H9 (cell line): ENCODE measurements at regions not wholly inside any gene's neighbourhood (a gene's known extent, or its start where the extent isn't known, plus 50 kb on each side); places are given as distances from the start of the nearest gene placed in this dataset.

Experiments
- DNase-seq: peaks from one replicate; pipeline ENCODE4 v3.0.0-alpha.2; 2017
- H2AFZ ChIP-seq: one replicate; pipeline ENCODE4 v1.6.1; 2013; ENCODE audit warnings: mild to moderate bottlenecking, low read length, control low read depth, moderate library complexity
- H2AK5ac ChIP-seq: 2 replicates; pipeline ENCODE4 v1.6.1; 2013; ENCODE audit warnings: low read length, control low read depth, mixed read lengths; ENCODE audit not compliant: insufficient read length
- H2BK120ac ChIP-seq: one replicate; pipeline ENCODE4 v1.6.1; 2013; ENCODE audit warnings: low read depth, mild to moderate bottlenecking, low read length, control low read depth, inconsistent platforms; ENCODE audit not compliant: poor library complexity, severe bottlenecking
- H2BK12ac ChIP-seq: 2 replicates; pipeline ENCODE4 v1.6.1; 2013; ENCODE audit warnings: low read length, control low read depth, mixed read lengths, low read depth; ENCODE audit not compliant: insufficient read length
- H2BK15ac ChIP-seq: 2 replicates; pipeline ENCODE4 v1.6.1; 2013; ENCODE audit warnings: low read depth, low read length, control low read depth
- H2BK20ac ChIP-seq: one replicate; pipeline ENCODE4 v1.6.1; 2013; ENCODE audit warnings: low read depth, mild to moderate bottlenecking, low read length, control low read depth, inconsistent platforms; ENCODE audit not compliant: poor library complexity, severe bottlenecking
- H2BK5ac ChIP-seq: 2 replicates; pipeline ENCODE4 v1.6.1; 2013; ENCODE audit warnings: low read length, control low read depth, mixed read lengths; ENCODE audit not compliant: insufficient read length
- H3K14ac ChIP-seq: 2 replicates; pipeline ENCODE4 v1.6.1; 2013; ENCODE audit warnings: low read length, control low read depth; ENCODE audit not compliant: insufficient read depth
- H3K18ac ChIP-seq: 2 replicates; pipeline ENCODE4 v1.6.1; 2013; ENCODE audit warnings: low read depth, mild to moderate bottlenecking, mixed read lengths, low read length, control low read depth; ENCODE audit not compliant: insufficient read length
- H3K23ac ChIP-seq: 2 replicates; pipeline ENCODE4 v1.6.1; 2013; ENCODE audit warnings: low read length, control low read depth, mixed read lengths, low read depth; ENCODE audit not compliant: insufficient read length
- H3K23me2 ChIP-seq: 2 replicates; pipeline ENCODE4 v1.6.1; 2013; ENCODE audit warnings: low read depth, mild to moderate bottlenecking, mixed read lengths, low read length, control low read depth; ENCODE audit not compliant: insufficient read length, poor library complexity, severe bottlenecking
- H3K27ac ChIP-seq: 2 replicates; pipeline ENCODE4 v1.5.1; 2013; ENCODE audit warnings: low read length, control low read depth, mixed read lengths, low read depth; ENCODE audit not compliant: insufficient read length
- H3K27me3 ChIP-seq: 2 replicates; pipeline ENCODE4 v1.6.1; 2013; ENCODE audit warnings: low read length, control low read depth, inconsistent platforms; ENCODE audit not compliant: insufficient read depth
- H3K4ac ChIP-seq: 2 replicates; pipeline ENCODE4 v1.6.1; 2013; ENCODE audit warnings: low read depth, mild to moderate bottlenecking, control low read depth, inconsistent platforms, low read length, moderate library complexity
- H3K4me1 ChIP-seq: 2 replicates; pipeline ENCODE4 v1.6.1; 2013; ENCODE audit warnings: low read length, control low read depth, inconsistent platforms; ENCODE audit not compliant: insufficient read depth
- H3K4me2 ChIP-seq: 2 replicates; pipeline ENCODE4 v1.6.1; 2013; ENCODE audit warnings: low read length, control low read depth, mixed read lengths; ENCODE audit not compliant: insufficient read length, insufficient read depth
- H3K56ac ChIP-seq: 2 replicates; pipeline ENCODE4 v1.6.1; 2013; ENCODE audit warnings: low read depth, mild to moderate bottlenecking, mixed read lengths, low read length, control low read depth; ENCODE audit not compliant: insufficient read length
- H3K79me1 ChIP-seq: 2 replicates; pipeline ENCODE4 v1.6.1; 2013; ENCODE audit warnings: low read depth, mild to moderate bottlenecking, moderate library complexity, low read length, control low read depth, inconsistent platforms; ENCODE audit not compliant: insufficient read depth, poor library complexity, severe bottlenecking
- H3K79me2 ChIP-seq: 2 replicates; pipeline ENCODE4 v1.6.1; 2013; ENCODE audit warnings: low read length, control low read depth, inconsistent platforms; ENCODE audit not compliant: insufficient read depth
- H3K9ac ChIP-seq: 2 replicates; pipeline ENCODE4 v1.6.1; 2013; ENCODE audit warnings: low read length, control low read depth, mixed read lengths; ENCODE audit not compliant: insufficient read length; ENCODE audit errors: extremely low read depth
- H3K9me3 ChIP-seq: one replicate; pipeline ENCODE4 v1.6.1; 2013; ENCODE audit warnings: low read depth, low read length, inconsistent platforms; ENCODE audit not compliant: control insufficient read depth
- H3T11ph ChIP-seq: one replicate; pipeline ENCODE4 v1.6.1; 2013; ENCODE audit warnings: mild to moderate bottlenecking, low read length, control low read depth, inconsistent platforms
- H4K20me1 ChIP-seq: one replicate; pipeline ENCODE4 v1.6.1; 2013; ENCODE audit not compliant: control insufficient read depth, insufficient read length, insufficient read depth
- H4K5ac ChIP-seq: 2 replicates; pipeline ENCODE4 v1.6.1; 2013; ENCODE audit warnings: low read depth, mild to moderate bottlenecking, mixed read lengths, low read length, control low read depth; ENCODE audit not compliant: insufficient read length
- H4K8ac ChIP-seq: replicated peaks from 2 replicates; pipeline ENCODE4 v1.6.1; 2013; ENCODE audit warnings: low read length, control low read depth, mixed read lengths, low read depth; ENCODE audit not compliant: insufficient read length
- H4K91ac ChIP-seq: 2 replicates; pipeline ENCODE4 v1.6.1; 2013; ENCODE audit warnings: low read depth, mild to moderate bottlenecking, moderate library complexity, mixed read lengths, low read length, control low read depth; ENCODE audit not compliant: insufficient read length
- H3K27ac Mint-ChIP-seq, 3 experiments: 2 replicates in 2 of 3; 3 replicates in 1 of 3; pipeline ENCODE4 v1.8.0; 2020 to 2021; ENCODE audit warnings: mixed read lengths in 3 of 3, mild to moderate bottlenecking in 1 of 3, moderate library complexity in 1 of 3
- H3K27me3 Mint-ChIP-seq: 2 replicates; pipeline ENCODE4 v1.8.0; 2021; ENCODE audit warnings: low read depth, mild to moderate bottlenecking, moderate library complexity, mixed read lengths
- H3K36me3 Mint-ChIP-seq, 3 experiments: 2 replicates in 2 of 3; 3 replicates in 1 of 3; pipeline ENCODE4 v1.8.0; 2020 to 2021; ENCODE audit warnings: low read depth in 3 of 3, mixed read lengths in 3 of 3; ENCODE audit not compliant: insufficient read depth in 1 of 3
- H3K4me1 Mint-ChIP-seq, 2 experiments: 2 replicates each; pipeline ENCODE4 v1.8.0; 2020; ENCODE audit warnings: mixed read lengths in 2 of 2
- H3K4me3 Mint-ChIP-seq, 2 experiments: 2 replicates in 1 of 2; 3 replicates in 1 of 2; pipeline ENCODE4 v1.8.0; 2020 to 2021; ENCODE audit warnings: mild to moderate bottlenecking in 2 of 2, mixed read lengths in 2 of 2, moderate library complexity in 1 of 2
- H3K9me3 Mint-ChIP-seq, 2 experiments: 2 replicates in 1 of 2; 3 replicates in 1 of 2; pipeline ENCODE4 v1.8.0; 2020; ENCODE audit warnings: mild to moderate bottlenecking in 2 of 2, mixed read lengths in 2 of 2, moderate library complexity in 1 of 2
- WGBS: extraction: QIAGEN DNeasy Blood & Tissue Kit; methylation state at CpG from one replicate; pipeline ENCODE4 v1.1.7; 2013; ENCODE audit warnings: missing lambda C conversion rate, low lambda C conversion rate, mixed read lengths; ENCODE audit not compliant: insufficient read length; ENCODE audit errors: extremely low coverage; 5-methylcytosine and 5-hydroxymethylcytosine counted together
- TF ChIP-seq, protein P1 (sequence below): fragments of 200-600 bp; sonication (generic); conservative IDR thresholded peaks from 3 replicates; pipeline ENCODE4 v1.8.0; 2021; ENCODE audit warnings: antibody characterized with exemption, mild to moderate bottlenecking

GRCh38 chr6:131418441-131418840, 154.6 kb upstream of the ARG1 start:
- Mint-ChIP-seq H3K4me3 (no peak overlapping the region), H3K9me3 (no peaks in the 10 kb centered on the region; a peak in 1 of 5 replicates), H3K27ac (no peak overlapping the region), H3K4me1 (no peaks in the 10 kb centered on the region), H3K36me3 (no peaks in the 10 kb centered on the region), H3K27me3 (no peaks in the 10 kb centered on the region)
- Histone ChIP-seq H3K4me1 (no peaks in the 10 kb centered on the region), H3K23ac (no peak overlapping the region), H3K27me3 (no peaks in the 10 kb centered on the region; the same call in 1 of the 2 replicates), H2AFZ (no peak overlapping the region), H2BK15ac (no peak overlapping the region), H2BK5ac (no peak overlapping the region), H2BK12ac (no peak overlapping the region), H3K79me2 (no peaks in the 10 kb centered on the region), H3K14ac (no peak overlapping the region), H4K8ac (no peak overlapping the region), H3K23me2 (no peaks in the 10 kb centered on the region), H2BK120ac (no peak overlapping the region), H2BK20ac (no peak overlapping the region), H4K20me1 (no peaks in the 10 kb centered on the region), H4K91ac (no peak overlapping the region), H4K5ac (no peak overlapping the region), H3K9ac (no peak overlapping the region), H3K18ac (no peak overlapping the region), H3K79me1 (no peaks in the 10 kb centered on the region), H3K9me3 (no peaks in the 10 kb centered on the region), H3K56ac (no peak overlapping the region), H3K27ac (no peak overlapping the region), H3T11ph (no peak overlapping the region), H3K4me2 (no peak overlapping the region), H2AK5ac (no peak overlapping the region), H3K4ac (no peak overlapping the region)
- TF ChIP-seq, protein P1, sequence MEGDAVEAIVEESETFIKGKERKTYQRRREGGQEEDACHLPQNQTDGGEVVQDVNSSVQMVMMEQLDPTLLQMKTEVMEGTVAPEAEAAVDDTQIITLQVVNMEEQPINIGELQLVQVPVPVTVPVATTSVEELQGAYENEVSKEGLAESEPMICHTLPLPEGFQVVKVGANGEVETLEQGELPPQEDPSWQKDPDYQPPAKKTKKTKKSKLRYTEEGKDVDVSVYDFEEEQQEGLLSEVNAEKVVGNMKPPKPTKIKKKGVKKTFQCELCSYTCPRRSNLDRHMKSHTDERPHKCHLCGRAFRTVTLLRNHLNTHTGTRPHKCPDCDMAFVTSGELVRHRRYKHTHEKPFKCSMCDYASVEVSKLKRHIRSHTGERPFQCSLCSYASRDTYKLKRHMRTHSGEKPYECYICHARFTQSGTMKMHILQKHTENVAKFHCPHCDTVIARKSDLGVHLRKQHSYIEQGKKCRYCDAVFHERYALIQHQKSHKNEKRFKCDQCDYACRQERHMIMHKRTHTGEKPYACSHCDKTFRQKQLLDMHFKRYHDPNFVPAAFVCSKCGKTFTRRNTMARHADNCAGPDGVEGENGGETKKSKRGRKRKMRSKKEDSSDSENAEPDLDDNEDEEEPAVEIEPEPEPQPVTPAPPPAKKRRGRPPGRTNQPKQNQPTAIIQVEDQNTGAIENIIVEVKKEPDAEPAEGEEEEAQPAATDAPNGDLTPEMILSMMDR = no peak
- WGBS = no CpG with 5 or more reads among the region's 5 CpGs
- DNase-seq = no peak
